HEK293T (cell line): ENCODE measurements at regions not wholly inside any gene's neighbourhood (a gene's known extent, or its start where the extent isn't known, plus 50 kb on each side); places are given as distances from the start of the nearest gene placed in this dataset.
"Not testable (repeated sequence)": the region's sequence is repeated elsewhere in the genome, so short reads cannot be mapped to it uniquely, and the experiment has no call there.

Source experiments
- CTCF ChIA-PET: fragments of 350-600 bp; formaldehyde crosslinking; extraction: SDS; loops from one replicate; lab custom pipeline; 2021; ENCODE audit warnings: antibody characterized with exemption, inconsistent platforms; lab: Yijun Ruan, JAX
- POLR2A ChIA-PET: fragments of 350-600 bp; formaldehyde crosslinking; extraction: SDS; loops from one replicate; lab custom pipeline; 2020; ENCODE audit warnings: antibody characterized with exemption, inconsistent platforms; lab: Yijun Ruan, JAX
- DNase-seq: peaks from one replicate; pipeline ENCODE4 v3.0.0; 2012; ENCODE audit warnings: mixed read lengths; ENCODE audit errors: extremely low spot score
- ARNT ChIP-seq: fragments of 450-650 bp; IDR thresholded peaks from 2 replicates; pipeline ENCODE4 v1.6.1; 2017; ENCODE audit warnings: mild to moderate bottlenecking
- BHLHE40 ChIP-seq: fragments of 450-650 bp; IDR thresholded peaks from 2 replicates; pipeline ENCODE4 v1.6.1; 2016; ENCODE audit warnings: mild to moderate bottlenecking, moderate library complexity, borderline replicate concordance
- CTBP1 ChIP-seq: fragments of 450-650 bp; IDR thresholded peaks from 2 replicates; pipeline ENCODE4 v1.6.1; 2016; ENCODE audit warnings: borderline replicate concordance
- ELF4 ChIP-seq: fragments of 450-650 bp; IDR thresholded peaks from 2 replicates; pipeline ENCODE4 v1.6.1; 2017; ENCODE audit warnings: antibody characterized with exemption
- FOXA1 ChIP-seq: fragments of 450-650 bp; IDR thresholded peaks from 2 replicates; pipeline ENCODE4 v1.6.1; 2016; ENCODE audit warnings: mild to moderate bottlenecking
- FOXK2 ChIP-seq: fragments of 450-650 bp; IDR thresholded peaks from 2 replicates; pipeline ENCODE4 v1.6.1; 2016; ENCODE audit warnings: mild to moderate bottlenecking
- FOXM1 ChIP-seq: fragments of 450-650 bp; IDR thresholded peaks from 2 replicates; pipeline ENCODE4 v1.6.1; 2017; ENCODE audit warnings: mild to moderate bottlenecking, borderline replicate concordance
- HDGF ChIP-seq: fragments of 450-650 bp; IDR thresholded peaks from 2 replicates; pipeline ENCODE4 v1.6.1; 2017; ENCODE audit warnings: antibody characterized with exemption, borderline replicate concordance
- L3MBTL2 ChIP-seq: fragments of 450-650 bp; conservative IDR thresholded peaks from 2 replicates; pipeline ENCODE4 v1.6.1; 2016; ENCODE audit warnings: mild to moderate bottlenecking
- LEF1 ChIP-seq: fragments of 450-650 bp; IDR thresholded peaks from 2 replicates; pipeline ENCODE4 v1.6.1; 2017; ENCODE audit warnings: mild to moderate bottlenecking, borderline replicate concordance
- NFRKB ChIP-seq: fragments of 450-650 bp; IDR thresholded peaks from 2 replicates; pipeline ENCODE4 v1.6.1; 2016; ENCODE audit warnings: mild to moderate bottlenecking, moderate library complexity
- SP1 ChIP-seq: fragments of 450-650 bp; IDR thresholded peaks from 2 replicates; pipeline ENCODE4 v1.6.1; 2017
- SUZ12 ChIP-seq: fragments of 450-650 bp; IDR thresholded peaks from 2 replicates; pipeline ENCODE4 v1.6.1; 2016; ENCODE audit warnings: mild to moderate bottlenecking
- TARDBP ChIP-seq: fragments of 450-650 bp; IDR thresholded peaks from 2 replicates; pipeline ENCODE4 v1.6.1; 2016
- ZNF384 ChIP-seq: fragments of 450-650 bp; IDR thresholded peaks from 2 replicates; pipeline ENCODE4 v1.6.1; 2016
- TF ChIP-seq, protein P1 (sequence below): fragments of 450-650 bp; IDR thresholded peaks from 2 replicates; pipeline ENCODE4 v1.6.1; 2016

DNA sequence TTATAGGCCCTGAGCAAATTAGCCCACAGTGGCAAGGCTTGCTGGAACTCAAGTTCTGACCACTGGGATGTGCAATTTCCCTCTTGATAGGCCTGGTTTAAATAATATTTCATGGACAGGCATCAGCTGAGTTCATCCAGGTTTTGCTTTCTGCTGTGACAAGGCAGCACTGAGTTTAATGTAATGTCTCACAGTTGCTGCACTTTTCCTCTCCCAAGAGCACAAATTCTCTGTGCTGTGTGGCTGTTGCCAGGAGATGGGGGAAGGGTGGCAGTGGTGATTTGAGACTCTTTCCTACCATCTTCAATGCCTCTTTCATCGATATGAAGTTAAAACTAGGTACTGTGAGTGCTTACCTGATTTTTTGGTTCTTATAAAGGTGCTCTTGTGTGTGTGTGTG, 272.8 kb upstream of the STXBP6 start:
- POLR2A ChIA-PET = no interaction called here
- DNase-seq = no peak
- TF ChIP-seq, protein P1, sequence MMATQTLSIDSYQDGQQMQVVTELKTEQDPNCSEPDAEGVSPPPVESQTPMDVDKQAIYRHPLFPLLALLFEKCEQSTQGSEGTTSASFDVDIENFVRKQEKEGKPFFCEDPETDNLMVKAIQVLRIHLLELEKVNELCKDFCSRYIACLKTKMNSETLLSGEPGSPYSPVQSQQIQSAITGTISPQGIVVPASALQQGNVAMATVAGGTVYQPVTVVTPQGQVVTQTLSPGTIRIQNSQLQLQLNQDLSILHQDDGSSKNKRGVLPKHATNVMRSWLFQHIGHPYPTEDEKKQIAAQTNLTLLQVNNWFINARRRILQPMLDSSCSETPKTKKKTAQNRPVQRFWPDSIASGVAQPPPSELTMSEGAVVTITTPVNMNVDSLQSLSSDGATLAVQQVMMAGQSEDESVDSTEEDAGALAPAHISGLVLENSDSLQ = no peak
- TF ChIP-seq NFRKB (no peak), SUZ12 (no peak), FOXK2 (no peak)
- CTCF ChIA-PET = no interaction called here

DNA sequence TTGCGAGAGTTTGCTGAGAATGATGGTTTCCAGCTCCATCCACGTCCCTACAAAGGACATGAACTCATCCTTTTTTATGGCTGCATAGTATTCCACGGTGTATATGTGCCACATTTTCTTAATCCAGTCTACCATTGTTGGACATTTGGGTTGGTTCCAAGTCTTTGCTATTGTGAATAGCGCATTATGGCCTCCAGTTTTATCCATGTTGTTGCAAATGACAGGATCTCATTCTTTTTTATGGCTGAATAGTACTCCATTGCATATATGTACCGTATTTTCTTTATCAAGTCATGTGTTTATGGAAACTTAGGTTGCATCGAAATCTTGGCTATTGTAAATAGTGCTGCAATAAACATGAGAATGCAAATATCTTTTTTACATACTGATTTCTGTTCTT, 266.1 kb upstream of the STXBP6 start:
- CTCF ChIA-PET, DNase-seq, POLR2A ChIA-PET: not testable (repeated sequence)

DNA sequence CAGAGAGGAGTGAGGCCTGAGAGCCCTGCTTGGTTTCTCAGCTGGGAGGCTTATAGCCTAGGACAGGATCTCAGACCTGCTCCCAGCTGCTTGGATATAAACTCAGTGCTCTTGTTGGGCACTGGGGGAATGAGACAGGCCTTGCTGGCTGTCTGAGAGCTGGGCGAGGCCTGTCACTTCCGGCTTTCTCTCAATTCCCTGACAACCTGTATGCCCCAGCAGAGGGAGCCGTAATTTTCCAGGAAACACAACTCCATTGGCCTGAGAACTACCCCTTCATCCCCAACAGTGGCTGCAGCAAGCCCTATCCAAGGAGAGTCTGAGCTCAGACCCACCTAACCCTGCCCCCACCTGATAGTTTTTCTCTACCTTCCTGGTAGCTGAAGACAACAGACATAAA, 258.3 kb upstream of the STXBP6 start:
- POLR2A ChIA-PET = no interaction called here
- TF ChIP-seq, protein P1 = no peak
- no peak for TF ChIP-seq SUZ12
- no peak for TF ChIP-seq ELF4
- no peak for TF ChIP-seq ARNT
- no peak for TF ChIP-seq FOXM1
- no peak for TF ChIP-seq HDGF
- TF ChIP-seq L3MBTL2 = no peak
- no peak for TF ChIP-seq LEF1
- TF ChIP-seq NFRKB = no peak
- TF ChIP-seq SP1 = no peak
- no peak for TF ChIP-seq FOXK2
- TF ChIP-seq TARDBP = no peak
- CTCF ChIA-PET = no interaction called here
- DNase-seq = no peak

DNA sequence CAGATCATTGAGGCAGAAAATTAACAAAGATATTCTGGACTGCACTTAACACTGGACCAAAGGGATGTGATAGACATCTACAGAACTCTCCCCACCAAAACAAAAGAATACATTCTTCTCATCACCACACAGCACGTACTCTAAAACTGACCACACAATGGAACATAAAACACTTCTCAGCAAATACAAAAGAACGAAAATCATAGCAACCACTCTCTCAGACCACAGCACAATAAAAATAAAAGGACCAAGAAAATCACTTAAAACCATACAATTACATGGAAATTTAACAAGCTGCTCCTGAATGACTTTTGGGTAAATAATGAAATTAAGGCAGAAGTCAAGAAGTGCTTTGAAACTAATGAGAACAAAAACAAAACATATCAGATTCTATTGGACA, 254.0 kb upstream of the STXBP6 start:
- POLR2A ChIA-PET = no interaction called here
- no peak for TF ChIP-seq ZNF384
- TF ChIP-seq FOXM1 = no peak
- TF ChIP-seq ELF4 = no peak
- no peak for TF ChIP-seq HDGF
- TF ChIP-seq SP1 = no peak
- no peak for TF ChIP-seq BHLHE40
- no peak for TF ChIP-seq ARNT
- no peak for TF ChIP-seq LEF1
- no peak for TF ChIP-seq CTBP1
- TF ChIP-seq L3MBTL2 = no peak
- TF ChIP-seq, protein P1 = no peak
- no peak for TF ChIP-seq FOXA1
- no peak for TF ChIP-seq FOXK2
- TF ChIP-seq NFRKB = no peak
- no peak for TF ChIP-seq TARDBP
- no peak for TF ChIP-seq SUZ12
- no peak for DNase-seq
- CTCF ChIA-PET = no interaction called here

DNA sequence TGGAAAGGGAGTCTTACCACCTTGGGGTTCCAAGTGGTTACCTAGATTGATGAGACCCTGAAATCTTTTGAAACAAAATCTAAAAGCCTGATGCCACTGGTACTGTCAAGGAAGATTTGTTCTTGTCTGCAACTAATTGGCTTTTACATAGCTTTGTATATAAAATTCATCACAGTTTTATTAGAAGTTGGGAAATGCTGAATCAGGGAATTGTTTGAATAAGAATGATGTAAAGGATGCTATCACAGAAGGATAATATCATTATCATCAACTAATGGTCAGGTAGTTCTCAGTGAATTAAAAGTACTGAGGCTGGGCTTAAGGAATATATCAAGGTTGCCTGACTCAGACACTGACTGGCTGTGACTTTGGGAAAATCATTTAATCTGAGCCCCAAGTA, 248.3 kb upstream of the STXBP6 start:
- ChIA-PET POLR2A (no interaction called here), CTCF (no interaction called here)
- DNase-seq = no peak
- TF ChIP-seq NFRKB = no peak

DNA sequence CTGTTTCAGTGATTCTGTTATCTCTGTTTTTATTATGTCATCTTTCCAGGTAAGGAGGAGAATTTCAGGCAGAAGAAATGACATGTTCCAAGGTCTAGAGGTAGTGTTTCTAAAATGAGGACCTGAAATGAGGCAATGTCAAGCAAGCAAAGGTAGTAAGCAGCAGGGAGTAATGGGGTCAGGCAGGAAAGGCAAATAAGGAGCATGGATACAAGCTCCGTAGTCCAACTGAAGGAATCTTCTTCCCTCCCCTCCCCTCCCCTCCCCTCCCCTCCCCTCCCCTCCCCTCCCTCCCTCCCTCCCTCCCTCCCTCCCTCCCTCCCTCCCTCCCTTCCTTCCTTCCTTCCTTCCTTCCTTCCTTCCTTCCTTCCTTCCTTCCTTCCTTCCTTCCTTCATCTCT, 240.2 kb upstream of the STXBP6 start:
- DNase-seq, CTCF ChIA-PET, POLR2A ChIA-PET: not testable (repeated sequence)

DNA sequence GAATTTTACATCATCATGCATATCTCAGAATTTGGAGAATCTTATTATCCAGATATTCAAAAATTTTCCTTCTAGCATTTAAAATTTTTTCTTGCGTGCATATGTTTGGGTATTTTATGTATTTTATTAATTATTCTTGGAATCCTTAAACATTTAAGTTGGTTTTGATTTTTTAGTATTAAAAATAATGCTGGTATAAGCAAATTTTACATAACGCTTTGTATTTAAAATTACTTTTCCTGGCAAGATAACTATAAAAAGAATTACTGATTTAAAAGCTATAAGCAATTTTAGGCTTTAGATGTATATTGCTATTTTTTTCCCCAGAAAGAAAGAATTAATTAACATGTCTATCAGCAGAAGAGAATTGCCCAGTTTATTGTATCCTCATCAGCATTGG, 224.6 kb upstream of the STXBP6 start:
- TF ChIP-seq FOXM1 (no peak), SUZ12 (no peak), HDGF (no peak), ZNF384 (no peak), NFRKB (no peak), L3MBTL2 (no peak), ARNT (no peak), TARDBP (no peak), SP1 (no peak), BHLHE40 (no peak), CTBP1 (no peak), FOXA1 (no peak), LEF1 (no peak), ELF4 (no peak), FOXK2 (no peak)
- TF ChIP-seq, protein P1 = no peak
- ChIA-PET POLR2A (no interaction called here), CTCF (no interaction called here)
- DNase-seq = no peak
